ENCODE measurements at regions not wholly inside any gene's neighbourhood (a gene's known extent, or its start where the extent isn't known, plus 50 kb on each side); places are given as distances from the start of the nearest gene placed in this dataset.
"Not testable (repeated sequence)": the region's sequence is repeated elsewhere in the genome, so short reads cannot be mapped to it uniquely, and the experiment has no call there.

GRCh38 chr9:39566782-39567181 lies 211.3 kb downstream of the SPATA31A1 start:
- TF ChIP-seq EZH2 (IDR thresholded peaks at IDR 0.05; ENCODE audit: borderline replicate concordance); CTCF (IDR thresholded peaks at IDR 0.05; ENCODE audit: poor library complexity); EZH2phosphoT487 (IDR thresholded peaks at IDR 0.05; ENCODE audit: low read depth, severe bottlenecking, unreplicated experiment): not testable (repeated sequence)
